Parathyroid adenoma (tissue), 2 donors: ENCODE measurements at regions not wholly inside any gene's neighbourhood (a gene's known extent, or its start where the extent isn't known, plus 50 kb on each side); places are given as distances from the start of the nearest gene placed in this dataset.

Experiments
- H2AFZ ChIP-seq: fragments of 300-600 bp; sonication (generic); one replicate; pipeline ENCODE4 v1.7.0; 2017; ENCODE audit warnings: antibody characterized with exemption, mild to moderate bottlenecking
- H3K27ac ChIP-seq: fragments of 300-600 bp; sonication (generic); one replicate; pipeline ENCODE4 v1.7.0; 2017
- H3K27me3 ChIP-seq: fragments of 300-600 bp; sonication (generic); one replicate; pipeline ENCODE4 v1.7.0; 2017; ENCODE audit warnings: low read length; ENCODE audit not compliant: control insufficient read depth, insufficient read depth
- H3K36me3 ChIP-seq: fragments of 300-600 bp; sonication (generic); one replicate; pipeline ENCODE4 v1.7.0; 2017; ENCODE audit warnings: low read length; ENCODE audit not compliant: control insufficient read depth, insufficient read depth
- H3K4me1 ChIP-seq: fragments of 300-600 bp; sonication (generic); one replicate; pipeline ENCODE4 v1.7.0; 2017; ENCODE audit warnings: control low read depth
- H3K4me2 ChIP-seq: fragments of 300-600 bp; sonication (generic); one replicate; pipeline ENCODE4 v1.7.0; 2017; ENCODE audit warnings: low read length
- H3K4me3 ChIP-seq: fragments of 300-600 bp; sonication (generic); one replicate; pipeline ENCODE4 v1.7.0; 2017; ENCODE audit warnings: low read depth, low read length
- H3K79me2 ChIP-seq: fragments of 300-600 bp; sonication (generic); one replicate; pipeline ENCODE4 v1.7.0; 2017; ENCODE audit warnings: control low read depth
- H3K9ac ChIP-seq: fragments of 300-600 bp; sonication (generic); one replicate; pipeline ENCODE4 v1.7.0; 2017; ENCODE audit warnings: mild to moderate bottlenecking
- H3K9me3 ChIP-seq: fragments of 300-600 bp; sonication (generic); one replicate; pipeline ENCODE4 v1.7.0; 2017; ENCODE audit warnings: low read length; ENCODE audit not compliant: control insufficient read depth
- TF ChIP-seq, protein P1 (sequence below): fragments of 300-600 bp; sonication (generic); IDR thresholded peaks from one replicate; pipeline ENCODE4 v1.7.0; 2017; ENCODE audit warnings: antibody characterized with exemption, mild to moderate bottlenecking
- donor health status: primary hyperparathyroidism.

DNA sequence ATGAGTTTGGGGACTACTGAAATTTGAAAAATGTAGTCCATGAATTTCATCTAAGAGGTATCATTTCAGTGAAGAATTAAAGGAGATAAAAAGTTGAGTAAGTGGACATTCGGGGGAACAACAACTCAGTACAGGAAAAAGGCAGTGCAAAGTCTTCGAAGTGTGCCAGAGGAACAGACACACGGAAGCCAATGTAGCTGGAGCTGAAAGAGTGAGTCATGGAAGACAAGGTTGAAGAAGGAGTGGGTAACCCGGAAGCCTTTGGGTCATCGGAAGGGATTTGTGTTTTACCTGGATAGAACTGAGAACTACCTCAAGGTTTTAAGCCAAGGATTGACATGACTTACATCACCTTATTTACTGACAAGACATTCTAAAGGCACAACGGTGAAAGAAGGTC, 733.4 kb downstream of the NCAM2 start:
- Histone ChIP-seq H3K27ac (no peak overlapping the region), H3K4me2 (no peak overlapping the region), H3K9ac (no peak overlapping the region), H3K9me3 (no peaks in the 10 kb centered on the region), H3K4me3 (no peak overlapping the region), H3K27me3 (no peaks in the 10 kb centered on the region), H3K36me3 (no peaks in the 10 kb centered on the region), H3K79me2 (no peaks in the 10 kb centered on the region), H2AFZ (no peak overlapping the region), H3K4me1 (no peaks in the 10 kb centered on the region)
- TF ChIP-seq, protein P1, sequence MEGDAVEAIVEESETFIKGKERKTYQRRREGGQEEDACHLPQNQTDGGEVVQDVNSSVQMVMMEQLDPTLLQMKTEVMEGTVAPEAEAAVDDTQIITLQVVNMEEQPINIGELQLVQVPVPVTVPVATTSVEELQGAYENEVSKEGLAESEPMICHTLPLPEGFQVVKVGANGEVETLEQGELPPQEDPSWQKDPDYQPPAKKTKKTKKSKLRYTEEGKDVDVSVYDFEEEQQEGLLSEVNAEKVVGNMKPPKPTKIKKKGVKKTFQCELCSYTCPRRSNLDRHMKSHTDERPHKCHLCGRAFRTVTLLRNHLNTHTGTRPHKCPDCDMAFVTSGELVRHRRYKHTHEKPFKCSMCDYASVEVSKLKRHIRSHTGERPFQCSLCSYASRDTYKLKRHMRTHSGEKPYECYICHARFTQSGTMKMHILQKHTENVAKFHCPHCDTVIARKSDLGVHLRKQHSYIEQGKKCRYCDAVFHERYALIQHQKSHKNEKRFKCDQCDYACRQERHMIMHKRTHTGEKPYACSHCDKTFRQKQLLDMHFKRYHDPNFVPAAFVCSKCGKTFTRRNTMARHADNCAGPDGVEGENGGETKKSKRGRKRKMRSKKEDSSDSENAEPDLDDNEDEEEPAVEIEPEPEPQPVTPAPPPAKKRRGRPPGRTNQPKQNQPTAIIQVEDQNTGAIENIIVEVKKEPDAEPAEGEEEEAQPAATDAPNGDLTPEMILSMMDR, result no peak

DNA sequence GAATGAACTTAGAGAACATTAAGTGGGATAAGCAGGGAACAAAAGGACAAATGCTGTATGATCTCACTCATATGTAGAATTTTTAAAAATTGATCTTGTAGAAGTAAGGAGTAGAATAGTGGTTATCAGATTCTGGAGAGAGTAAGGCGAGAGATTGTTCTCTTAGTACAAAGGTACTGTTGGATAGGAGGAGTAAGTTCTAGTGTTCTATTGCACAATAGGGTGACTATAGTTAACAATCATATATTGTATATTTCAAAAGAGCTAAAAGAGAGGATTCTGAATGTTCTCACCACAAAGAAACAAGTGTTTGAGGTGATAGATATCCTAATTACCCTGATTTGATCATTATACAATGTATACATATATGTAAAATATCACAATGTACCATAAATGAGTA, 735.9 kb downstream of the NCAM2 start:
- Histone ChIP-seq H3K4me2 (no peak overlapping the region), H3K9ac (no peak overlapping the region), H3K79me2 (no peaks in the 10 kb centered on the region), H3K9me3 (no peaks in the 10 kb centered on the region), H3K4me1 (no peaks in the 10 kb centered on the region), H2AFZ (no peak overlapping the region), H3K27me3 (no peaks in the 10 kb centered on the region), H3K27ac (no peak overlapping the region), H3K36me3 (no peaks in the 10 kb centered on the region), H3K4me3 (no peak overlapping the region)
- TF ChIP-seq, protein P1, result no peak

DNA sequence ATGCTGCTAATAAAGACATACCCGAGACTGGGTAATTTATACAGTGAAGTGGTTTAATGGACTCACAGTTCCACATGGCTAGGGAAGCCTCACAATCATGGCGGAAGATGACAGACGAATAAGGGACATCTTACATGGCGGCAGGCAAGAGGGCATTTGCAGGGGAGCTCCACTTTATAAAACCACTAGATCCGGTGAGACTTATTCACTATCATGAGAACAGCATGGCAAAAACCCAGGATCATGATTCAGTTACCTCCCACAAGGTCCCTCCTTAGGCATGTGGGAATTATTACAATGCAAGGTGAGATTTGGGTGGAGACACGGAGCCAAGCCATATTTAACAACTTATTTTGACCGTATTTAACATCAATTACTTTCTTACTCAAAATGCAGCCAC, 739.0 kb downstream of the NCAM2 start:
- no peaks in the 10 kb centered on the region for H3K4me1 ChIP-seq
- no peaks in the 10 kb centered on the region for H3K36me3 ChIP-seq
- no peaks in the 10 kb centered on the region for H3K27me3 ChIP-seq
- no peak overlapping the region for H2AFZ ChIP-seq
- no peak overlapping the region for H3K9ac ChIP-seq
- no peak overlapping the region for H3K4me3 ChIP-seq
- no peak overlapping the region for H3K27ac ChIP-seq
- H3K9me3 ChIP-seq, result no peaks in the 10 kb centered on the region
- TF ChIP-seq, protein P1, result no peak
- H3K4me2 ChIP-seq, result no peak overlapping the region
- H3K79me2 ChIP-seq, result no peaks in the 10 kb centered on the region

DNA sequence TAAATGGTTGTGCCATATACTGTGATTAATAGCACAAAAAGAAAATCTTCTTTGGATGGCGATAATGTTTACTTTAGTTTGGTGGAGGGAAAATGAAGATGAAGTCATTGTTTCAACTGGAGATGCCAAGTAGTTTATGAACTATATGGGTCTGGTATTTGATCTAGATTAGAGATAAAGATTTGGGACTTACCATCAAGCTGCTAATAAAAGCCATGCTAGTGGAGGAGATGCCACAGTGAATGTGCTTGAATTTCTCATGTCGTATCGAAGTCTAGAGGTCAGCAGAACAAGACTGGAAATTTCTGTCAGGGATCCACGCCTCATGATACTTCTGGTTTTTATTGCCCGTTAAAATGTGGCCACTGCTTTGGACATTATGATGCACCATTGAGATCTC, 742.0 kb downstream of the NCAM2 start:
- H3K79me2 ChIP-seq, result no peaks in the 10 kb centered on the region
- no peaks in the 10 kb centered on the region for H3K9me3 ChIP-seq
- no peaks in the 10 kb centered on the region for H3K27me3 ChIP-seq
- no peak overlapping the region for H3K27ac ChIP-seq
- no peak overlapping the region for H3K4me3 ChIP-seq
- H3K36me3 ChIP-seq, result no peaks in the 10 kb centered on the region
- TF ChIP-seq, protein P1, result no peak
- no peak overlapping the region for H2AFZ ChIP-seq
- no peak overlapping the region for H3K9ac ChIP-seq
- no peaks in the 10 kb centered on the region for H3K4me1 ChIP-seq
- no peak overlapping the region for H3K4me2 ChIP-seq

DNA sequence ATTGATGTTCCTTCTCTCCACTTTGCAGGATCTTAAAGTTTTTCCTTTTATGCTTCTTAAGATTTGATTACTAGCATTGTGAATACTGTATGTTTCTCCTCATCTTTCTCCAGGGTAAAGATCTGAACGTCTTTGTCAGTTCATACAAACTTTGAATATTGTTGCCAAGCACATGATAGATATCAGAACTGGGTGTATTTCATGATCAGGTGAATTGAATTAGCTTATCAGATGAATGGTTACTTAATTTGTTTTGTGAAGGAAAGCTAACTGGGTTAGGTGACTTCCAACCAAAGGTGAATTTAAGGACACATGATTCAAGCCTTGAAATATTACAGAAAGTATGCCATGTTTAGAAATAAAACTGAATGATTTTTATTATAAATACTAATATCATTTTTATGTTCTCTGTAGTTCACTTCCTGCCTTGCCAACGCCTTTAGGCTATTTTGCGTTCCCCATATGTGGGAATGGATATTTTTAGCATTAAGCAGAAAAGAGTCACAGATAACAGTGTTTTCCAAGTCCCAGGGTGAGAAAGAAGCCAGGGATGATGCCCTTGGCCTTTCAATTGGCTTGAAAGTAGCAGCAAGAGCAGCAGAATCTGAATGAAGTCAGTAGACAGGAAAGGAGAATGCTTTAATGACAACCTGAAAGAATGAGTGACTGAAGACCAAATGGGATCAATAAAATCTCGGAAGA, 752.1 kb downstream of the NCAM2 start:
- no peaks in the 10 kb centered on the region for H3K36me3 ChIP-seq
- H3K27ac ChIP-seq, result no peak overlapping the region
- H3K4me1 ChIP-seq, result no peaks in the 10 kb centered on the region
- no peak overlapping the region for H3K4me3 ChIP-seq
- TF ChIP-seq, protein P1, result no peak
- H3K9ac ChIP-seq, result no peak overlapping the region
- H3K9me3 ChIP-seq, result no peaks in the 10 kb centered on the region
- no peaks in the 10 kb centered on the region for H3K79me2 ChIP-seq
- no peak overlapping the region for H2AFZ ChIP-seq
- no peak overlapping the region for H3K4me2 ChIP-seq
- no peaks in the 10 kb centered on the region for H3K27me3 ChIP-seq
